ENCODE measurements at regions not wholly inside any gene's neighbourhood (a gene's known extent, or its start where the extent isn't known, plus 50 kb on each side); places are given as distances from the start of the nearest gene placed in this dataset.

DNA sequence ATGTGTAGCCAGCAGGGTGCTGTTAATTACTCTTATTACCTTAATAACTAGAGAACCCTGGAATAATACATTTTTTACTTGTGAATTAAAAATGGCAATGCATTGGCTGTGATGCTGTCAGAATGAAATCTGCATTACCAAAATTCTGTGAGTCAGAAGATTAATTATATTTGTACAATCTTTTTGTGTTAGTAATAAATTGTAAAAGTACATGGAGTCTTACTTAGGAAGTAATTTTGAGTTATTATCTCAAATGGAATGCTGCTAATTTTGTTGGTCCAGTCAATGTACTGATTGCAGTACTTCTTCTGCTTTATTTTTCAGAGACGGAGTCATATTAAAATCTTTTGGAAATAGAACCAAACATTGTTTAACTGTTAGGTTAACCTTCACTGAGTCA is 152.0 kb upstream of the SLC10A2 start:
- no peak overlapping the region for H3K4me3 ChIP-seq (ENCODE audit: low read depth, low read length)
- H3K27ac ChIP-seq (ENCODE audit: low read depth, low read length): no peak overlapping the region
- no peaks in the 10 kb centered on the region for H3K9me3 ChIP-seq (ENCODE audit: control insufficient read depth, insufficient read depth, low read length)
- H3K27me3 ChIP-seq (ENCODE audit: control insufficient read depth, insufficient read depth, low read length): no peaks in the 10 kb centered on the region
- DNase-seq (ENCODE audit: low read depth in 4 of 6, low spot score in 6 of 6): no peak
- H3K36me3 ChIP-seq (ENCODE audit: control insufficient read depth, insufficient read depth, low read length): no peaks in the 10 kb centered on the region
- H3K4me1 ChIP-seq (ENCODE audit: control insufficient read depth, insufficient read depth, low read length): no peaks in the 10 kb centered on the region
- WGBS (ENCODE audit: insufficient coverage): no CpG with 5 or more reads among the region's 1 CpG

DNA sequence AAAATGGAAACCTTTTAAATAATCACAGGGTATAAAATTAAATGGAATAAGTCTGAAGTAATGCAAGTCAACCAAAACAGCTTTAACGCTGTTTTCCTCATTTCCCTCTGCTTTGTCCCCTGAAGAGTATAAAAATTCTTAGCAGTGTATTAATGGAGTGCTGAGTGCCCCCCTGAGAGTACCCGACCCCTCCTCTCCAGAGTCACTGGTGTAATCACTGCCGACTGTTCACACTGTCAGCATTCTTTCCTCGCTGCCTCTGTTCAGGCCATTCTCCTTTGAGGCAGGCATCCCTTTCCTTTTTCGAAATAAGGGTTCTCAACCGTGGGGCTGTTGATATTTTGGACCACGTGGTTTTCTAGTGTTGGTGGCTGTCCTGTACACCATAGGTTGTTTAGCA is 146.9 kb upstream of the SLC10A2 start:
- H3K27ac ChIP-seq (ENCODE audit: low read depth, low read length): no peak overlapping the region
- no peaks in the 10 kb centered on the region for H3K9me3 ChIP-seq (ENCODE audit: control insufficient read depth, insufficient read depth, low read length)
- H3K36me3 ChIP-seq (ENCODE audit: control insufficient read depth, insufficient read depth, low read length): no peaks in the 10 kb centered on the region
- no peaks in the 10 kb centered on the region for H3K4me1 ChIP-seq (ENCODE audit: control insufficient read depth, insufficient read depth, low read length)
- H3K4me3 ChIP-seq (ENCODE audit: low read depth, low read length): no peak overlapping the region
- DNase-seq (ENCODE audit: low read depth in 4 of 6, low spot score in 6 of 6): peak in 1 of 6 donors; percentile 47
- 23% methylated on average over 2 of the region's 7 CpGs for WGBS (ENCODE audit: insufficient coverage)
- H3K27me3 ChIP-seq (ENCODE audit: control insufficient read depth, insufficient read depth, low read length): no peaks in the 10 kb centered on the region

DNA sequence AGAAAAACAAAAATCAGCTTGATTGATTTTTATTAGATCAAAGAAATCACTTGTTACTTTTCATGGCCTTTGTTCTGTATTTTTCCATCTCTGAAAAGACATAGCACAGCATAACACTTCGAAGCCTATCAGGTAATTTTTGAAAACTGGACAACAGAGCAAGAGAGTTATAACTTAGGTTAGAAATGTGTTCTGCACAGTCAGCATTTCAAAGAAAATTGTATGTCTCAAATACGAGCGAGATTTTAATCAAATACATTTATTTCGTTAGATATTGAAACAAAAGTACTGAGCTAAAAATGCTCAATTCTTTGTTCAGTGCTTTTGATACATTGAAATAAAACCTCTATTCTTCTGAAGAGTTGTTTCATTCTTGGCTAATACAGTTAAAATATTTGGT is 144.1 kb upstream of the SLC10A2 start:
- Histone ChIP-seq H3K36me3 (ENCODE audit: control insufficient read depth, insufficient read depth, low read length) (no peaks in the 10 kb centered on the region), H3K27me3 (ENCODE audit: control insufficient read depth, insufficient read depth, low read length) (no peaks in the 10 kb centered on the region), H3K27ac (ENCODE audit: low read depth, low read length) (no peak overlapping the region), H3K4me1 (ENCODE audit: control insufficient read depth, insufficient read depth, low read length) (no peaks in the 10 kb centered on the region), H3K4me3 (ENCODE audit: low read depth, low read length) (no peak overlapping the region), H3K9me3 (ENCODE audit: control insufficient read depth, insufficient read depth, low read length) (no peaks in the 10 kb centered on the region)
- DNase-seq (ENCODE audit: low read depth in 4 of 6, low spot score in 6 of 6): no peak
- WGBS (ENCODE audit: insufficient coverage): no CpG with 5 or more reads among the region's 4 CpGs

DNA sequence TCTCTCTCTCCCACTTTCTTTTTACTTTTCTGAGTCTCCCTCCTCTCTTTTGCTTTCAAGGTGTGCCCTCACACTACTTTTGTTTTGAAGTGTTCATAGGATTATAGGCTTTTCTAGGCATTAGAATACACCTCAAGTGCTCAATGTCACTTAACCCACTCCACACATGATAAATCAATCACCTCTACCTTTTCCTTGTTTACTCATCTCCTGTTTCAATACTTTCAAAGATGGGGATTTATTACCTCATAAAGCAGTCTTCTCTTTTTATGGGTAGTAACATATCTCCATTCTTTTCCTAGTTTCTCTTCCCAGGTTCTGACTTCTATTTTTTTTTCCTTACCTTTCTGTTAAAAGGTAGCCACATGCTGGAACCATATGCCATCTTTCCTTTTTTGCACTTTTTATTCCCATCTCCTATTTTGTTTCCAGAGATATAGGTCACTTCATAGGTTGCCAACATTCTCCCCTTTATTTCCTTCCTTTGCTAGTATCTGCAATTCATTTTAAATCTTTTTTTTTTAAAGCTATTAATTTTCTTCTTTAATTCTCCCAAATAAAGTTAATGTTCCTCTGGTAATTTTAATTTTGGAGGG is 137.6 kb upstream of the SLC10A2 start:
- no peak overlapping the region for H3K27ac ChIP-seq (ENCODE audit: low read depth, low read length)
- no peaks in the 10 kb centered on the region for H3K27me3 ChIP-seq (ENCODE audit: control insufficient read depth, insufficient read depth, low read length)
- no peaks in the 10 kb centered on the region for H3K9me3 ChIP-seq (ENCODE audit: control insufficient read depth, insufficient read depth, low read length)
- H3K4me3 ChIP-seq (ENCODE audit: low read depth, low read length): no peak overlapping the region
- H3K36me3 ChIP-seq (ENCODE audit: control insufficient read depth, insufficient read depth, low read length): no peaks in the 10 kb centered on the region
- no peaks in the 10 kb centered on the region for H3K4me1 ChIP-seq (ENCODE audit: control insufficient read depth, insufficient read depth, low read length)
- DNase-seq (ENCODE audit: low read depth in 4 of 6, low spot score in 6 of 6): no peak

DNA sequence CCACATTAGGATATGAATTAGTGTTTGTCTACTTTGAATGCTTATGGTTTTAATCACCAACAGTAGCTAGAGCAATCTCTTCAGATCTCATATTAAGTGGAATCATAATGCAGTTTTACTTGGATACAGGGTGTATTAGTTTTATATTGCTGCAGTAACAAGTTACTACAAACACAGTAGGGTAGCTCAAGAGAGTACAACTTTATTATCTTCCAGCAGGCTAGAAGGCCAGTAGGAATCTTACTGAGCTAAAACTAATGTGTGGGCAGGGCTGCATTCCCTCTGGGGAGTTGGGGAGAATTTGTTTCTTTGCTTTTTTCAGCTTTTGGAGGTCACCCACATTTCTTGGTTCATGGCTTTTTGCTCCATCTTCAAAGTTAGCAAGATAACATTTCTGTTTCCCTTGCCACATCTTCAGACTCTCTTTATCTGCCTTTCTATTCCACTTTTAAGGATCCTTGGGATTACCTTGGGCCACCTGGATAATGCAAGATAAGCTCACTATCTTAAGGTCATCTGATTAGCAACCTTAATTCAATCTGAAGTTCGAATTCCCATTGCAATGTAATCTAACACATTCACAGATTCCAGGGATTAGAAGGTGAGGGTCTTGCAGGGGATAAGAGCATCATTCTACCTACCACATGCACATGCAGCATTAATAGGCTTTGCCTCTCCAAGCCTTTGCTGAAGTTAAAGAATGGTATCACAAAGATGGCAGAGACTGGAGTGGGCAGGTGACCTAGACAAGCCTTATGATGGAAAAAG is 134.1 kb upstream of the SLC10A2 start:
- H3K4me1 ChIP-seq (ENCODE audit: control insufficient read depth, insufficient read depth, low read length): no peaks in the 10 kb centered on the region
- H3K36me3 ChIP-seq (ENCODE audit: control insufficient read depth, insufficient read depth, low read length): no peaks in the 10 kb centered on the region
- H3K27ac ChIP-seq (ENCODE audit: low read depth, low read length): no peak overlapping the region
- no peak for DNase-seq (ENCODE audit: low read depth in 4 of 6, low spot score in 6 of 6)
- H3K4me3 ChIP-seq (ENCODE audit: low read depth, low read length): no peak overlapping the region
- H3K9me3 ChIP-seq (ENCODE audit: control insufficient read depth, insufficient read depth, low read length): no peaks in the 10 kb centered on the region
- no peaks in the 10 kb centered on the region for H3K27me3 ChIP-seq (ENCODE audit: control insufficient read depth, insufficient read depth, low read length)
- no CpG with 5 or more reads among the region's 1 CpG for WGBS (ENCODE audit: insufficient coverage)

DNA sequence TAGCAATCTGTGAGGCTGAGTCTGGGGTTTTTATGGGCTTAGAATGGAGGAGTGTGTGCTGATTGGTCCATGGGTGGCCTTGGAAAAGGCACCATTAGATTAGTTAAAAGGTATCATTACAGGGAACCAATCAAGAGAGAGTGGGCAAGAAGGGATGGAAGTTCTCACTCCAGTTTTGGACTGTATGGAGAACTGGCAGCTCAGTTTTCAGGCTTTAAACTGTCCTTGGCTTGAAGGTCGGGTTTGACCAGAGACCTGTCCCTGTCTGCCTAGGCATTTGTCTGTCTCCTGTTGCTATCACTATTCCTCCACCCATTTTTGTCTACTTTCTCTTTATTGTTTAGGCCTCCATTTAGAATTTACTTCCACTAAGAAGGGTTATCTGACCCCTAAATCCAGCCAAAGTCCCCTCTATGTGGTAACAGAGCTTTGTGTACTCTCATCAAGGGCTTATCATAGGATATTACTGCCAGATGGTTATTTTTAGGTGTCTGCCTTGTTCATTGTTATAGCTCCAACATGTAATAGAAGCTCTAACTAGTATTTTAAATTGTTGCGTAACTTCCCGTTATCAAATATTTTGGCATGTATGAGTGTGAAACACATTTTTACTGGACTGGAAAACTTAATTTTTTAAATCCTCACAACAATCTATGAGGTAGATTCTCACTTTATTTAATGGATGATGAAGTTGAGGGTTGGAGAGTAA is 133.3 kb upstream of the SLC10A2 start:
- H3K27ac ChIP-seq (ENCODE audit: low read depth, low read length): no peak overlapping the region

DNA sequence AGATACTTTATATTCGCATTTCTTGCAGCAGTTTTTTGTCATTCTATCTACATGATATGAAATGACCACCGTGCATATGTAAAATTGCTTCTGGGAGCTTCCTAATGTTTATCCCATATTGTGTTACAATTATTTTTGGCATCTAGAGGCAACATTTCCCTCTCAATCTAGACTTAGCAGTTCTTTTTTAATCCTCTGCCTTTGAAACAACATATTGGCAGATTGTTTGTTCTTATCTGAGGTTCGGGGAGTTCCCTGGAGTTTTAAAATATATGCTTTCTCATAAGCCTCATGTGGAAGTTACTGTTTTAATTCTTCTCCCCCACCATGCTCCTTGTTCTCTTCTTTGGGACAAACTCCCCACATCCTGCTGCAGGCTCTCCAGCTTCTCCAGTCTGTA is 130.1 kb upstream of the SLC10A2 start:
- WGBS (ENCODE audit: insufficient coverage): no CpG with 5 or more reads among the region's 3 CpGs
- no peaks in the 10 kb centered on the region for H3K4me1 ChIP-seq (ENCODE audit: control insufficient read depth, insufficient read depth, low read length)
- H3K9me3 ChIP-seq (ENCODE audit: control insufficient read depth, insufficient read depth, low read length): no peaks in the 10 kb centered on the region
- H3K36me3 ChIP-seq (ENCODE audit: control insufficient read depth, insufficient read depth, low read length): no peaks in the 10 kb centered on the region
- H3K27ac ChIP-seq (ENCODE audit: low read depth, low read length): no peak overlapping the region
- H3K27me3 ChIP-seq (ENCODE audit: control insufficient read depth, insufficient read depth, low read length): no peaks in the 10 kb centered on the region
- peak in 1 of 6 donors; percentile 32 for DNase-seq (ENCODE audit: low read depth in 4 of 6, low spot score in 6 of 6)
- no peak overlapping the region for H3K4me3 ChIP-seq (ENCODE audit: low read depth, low read length)

More for the DNA sequence above, 133.3 kb upstream of the SLC10A2 start:
- Histone ChIP-seq H3K4me3 (ENCODE audit: low read depth, low read length) (no peak overlapping the region), H3K9me3 (ENCODE audit: control insufficient read depth, insufficient read depth, low read length) (no peaks in the 10 kb centered on the region), H3K36me3 (ENCODE audit: control insufficient read depth, insufficient read depth, low read length) (no peaks in the 10 kb centered on the region), H3K27me3 (ENCODE audit: control insufficient read depth, insufficient read depth, low read length) (no peaks in the 10 kb centered on the region), H3K4me1 (ENCODE audit: control insufficient read depth, insufficient read depth, low read length) (no peaks in the 10 kb centered on the region)
- DNase-seq (ENCODE audit: low read depth in 4 of 6, low spot score in 6 of 6): no peak
- WGBS (ENCODE audit: insufficient coverage): 90% methylated on average over 1 of the region's 3 CpGs

DNA sequence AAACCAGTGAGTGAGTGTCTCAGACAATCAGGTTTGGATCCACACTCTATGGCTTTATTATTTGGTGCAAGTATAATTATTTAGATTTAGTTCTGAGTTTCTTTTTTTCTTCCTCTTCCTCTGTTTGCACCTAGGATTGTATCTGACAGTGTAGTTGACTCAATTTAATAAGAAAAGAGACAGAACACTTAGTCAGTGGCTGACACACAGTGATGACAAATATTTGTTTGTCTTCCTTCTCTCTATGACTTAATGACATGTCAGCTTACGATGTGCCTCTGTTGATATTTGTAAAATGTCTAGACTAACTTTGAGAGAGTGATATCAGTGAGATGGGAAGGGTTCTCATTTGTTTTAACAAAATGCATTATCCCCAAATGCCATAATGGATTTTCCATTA is 129.5 kb upstream of the SLC10A2 start:
- DNase-seq (ENCODE audit: low read depth in 4 of 6, low spot score in 6 of 6): no peak
- no CpG with 5 or more reads among the region's 1 CpG for WGBS (ENCODE audit: insufficient coverage)
- H3K27me3 ChIP-seq (ENCODE audit: control insufficient read depth, insufficient read depth, low read length): no peaks in the 10 kb centered on the region
- no peak overlapping the region for H3K27ac ChIP-seq (ENCODE audit: low read depth, low read length)
- no peaks in the 10 kb centered on the region for H3K4me1 ChIP-seq (ENCODE audit: control insufficient read depth, insufficient read depth, low read length)
- H3K9me3 ChIP-seq (ENCODE audit: control insufficient read depth, insufficient read depth, low read length): no peaks in the 10 kb centered on the region
- no peak overlapping the region for H3K4me3 ChIP-seq (ENCODE audit: low read depth, low read length)
- no peaks in the 10 kb centered on the region for H3K36me3 ChIP-seq (ENCODE audit: control insufficient read depth, insufficient read depth, low read length)

DNA sequence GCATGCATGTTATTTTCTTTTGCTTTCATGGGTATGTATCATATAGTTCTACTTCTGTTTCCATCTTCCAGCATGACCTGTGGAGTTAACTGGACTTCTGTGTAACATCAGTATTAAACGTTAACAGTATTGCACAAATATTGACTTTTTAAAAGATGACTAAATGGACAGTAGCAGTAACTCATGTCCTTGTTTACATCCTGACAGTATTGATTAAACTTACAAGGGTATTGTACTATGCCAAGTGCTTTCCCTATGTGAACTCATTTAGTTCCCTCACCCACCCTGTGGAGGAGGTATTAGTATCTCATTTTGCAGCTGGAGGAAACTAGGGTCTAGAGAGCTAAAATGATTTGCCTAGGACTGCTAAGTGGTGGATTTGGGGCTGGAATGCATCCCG is 128.7 kb upstream of the SLC10A2 start:
- Histone ChIP-seq H3K36me3 (ENCODE audit: control insufficient read depth, insufficient read depth, low read length) (no peaks in the 10 kb centered on the region), H3K4me1 (ENCODE audit: control insufficient read depth, insufficient read depth, low read length) (no peaks in the 10 kb centered on the region), H3K9me3 (ENCODE audit: control insufficient read depth, insufficient read depth, low read length) (no peaks in the 10 kb centered on the region), H3K27me3 (ENCODE audit: control insufficient read depth, insufficient read depth, low read length) (no peaks in the 10 kb centered on the region), H3K27ac (ENCODE audit: low read depth, low read length) (no peak overlapping the region), H3K4me3 (ENCODE audit: low read depth, low read length) (no peak overlapping the region)
- no CpG with 5 or more reads among the region's 2 CpGs for WGBS (ENCODE audit: insufficient coverage)
- DNase-seq (ENCODE audit: low read depth in 4 of 6, low spot score in 6 of 6): no peak
